Muscle of arm (tissue), 1 donor: ENCODE measurements at regions not wholly inside any gene's neighbourhood (a gene's known extent, or its start where the extent isn't known, plus 50 kb on each side); places are given as distances from the start of the nearest gene placed in this dataset.
A peak's percentile ranks its signal among the peaks of the same experiment; 100 is the strongest.

Experiments
- DNase-seq: peaks from one replicate; pipeline ENCODE4 v3.0.0-alpha.2; 2013

- no peak for DNase-seq
These were observed 180.3 kb upstream of the GRB10 start for GRCh38 chr7:50962962-50963374.

DNA sequence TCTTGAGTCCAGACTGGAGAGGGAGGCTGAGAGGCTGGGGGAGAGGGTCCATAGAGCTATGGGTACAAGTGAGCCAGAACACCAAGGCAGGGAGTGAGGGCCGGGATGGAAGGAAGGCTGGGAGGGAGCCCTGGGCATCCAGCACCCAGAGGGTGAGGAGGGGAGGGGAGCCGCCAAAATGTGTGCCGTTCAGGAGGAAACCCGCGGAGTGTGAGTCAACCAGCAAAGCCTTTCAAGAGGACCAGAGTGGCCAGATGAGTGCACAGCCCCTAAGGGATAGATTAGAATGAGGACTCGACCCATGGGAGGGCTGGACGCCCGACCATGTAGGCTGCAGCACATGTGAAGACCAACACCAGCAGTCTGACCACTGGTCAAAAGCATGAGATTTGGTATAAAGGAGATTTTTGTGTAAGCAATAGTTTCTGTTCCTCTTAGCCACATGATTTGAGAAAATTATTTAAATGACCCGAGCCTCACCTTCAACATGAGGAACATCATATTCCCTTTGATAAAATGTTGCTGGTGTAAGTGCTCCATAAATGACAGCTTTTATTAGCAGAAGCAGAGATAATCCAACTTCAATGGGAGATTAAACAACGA lies 179.7 kb upstream of the GRB10 start:
- no peak for DNase-seq

- DNase-seq, result no peak
These were observed 178.1 kb upstream of the GRB10 start for GRCh38 chr7:50960621-50961310.

GRCh38 chr7:50959991-50960390 lies 177.3 kb upstream of the GRB10 start:
- DNase-seq, result no peak

- DNase-seq, result no peak
These were observed 176.9 kb upstream of the GRB10 start for GRCh38 chr7:50959560-50959959.

GRCh38 chr7:50957855-50958254 lies 175.2 kb upstream of the GRB10 start:
- DNase-seq, result no peak

DNA sequence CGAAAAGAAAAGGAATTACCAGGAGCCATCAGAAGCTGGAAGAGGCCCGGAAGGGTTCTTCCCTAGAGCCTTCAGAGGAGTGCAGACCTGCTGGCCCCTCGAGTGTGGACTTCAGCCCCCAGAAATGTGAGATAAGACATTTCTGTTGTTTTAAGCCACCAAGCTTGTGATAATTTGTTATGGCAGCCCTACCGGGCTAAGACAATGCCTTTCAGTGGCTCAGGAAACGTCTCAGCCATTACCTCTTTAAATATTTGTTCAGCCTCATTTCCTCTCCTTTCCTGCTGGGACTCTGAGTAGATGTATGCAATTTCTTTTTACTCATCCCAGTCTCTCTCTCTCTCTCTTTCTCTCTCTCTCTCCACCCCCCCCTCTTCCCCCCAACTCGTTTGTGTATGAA lies 174.7 kb upstream of the GRB10 start:
- DNase-seq, result no peak

DNA sequence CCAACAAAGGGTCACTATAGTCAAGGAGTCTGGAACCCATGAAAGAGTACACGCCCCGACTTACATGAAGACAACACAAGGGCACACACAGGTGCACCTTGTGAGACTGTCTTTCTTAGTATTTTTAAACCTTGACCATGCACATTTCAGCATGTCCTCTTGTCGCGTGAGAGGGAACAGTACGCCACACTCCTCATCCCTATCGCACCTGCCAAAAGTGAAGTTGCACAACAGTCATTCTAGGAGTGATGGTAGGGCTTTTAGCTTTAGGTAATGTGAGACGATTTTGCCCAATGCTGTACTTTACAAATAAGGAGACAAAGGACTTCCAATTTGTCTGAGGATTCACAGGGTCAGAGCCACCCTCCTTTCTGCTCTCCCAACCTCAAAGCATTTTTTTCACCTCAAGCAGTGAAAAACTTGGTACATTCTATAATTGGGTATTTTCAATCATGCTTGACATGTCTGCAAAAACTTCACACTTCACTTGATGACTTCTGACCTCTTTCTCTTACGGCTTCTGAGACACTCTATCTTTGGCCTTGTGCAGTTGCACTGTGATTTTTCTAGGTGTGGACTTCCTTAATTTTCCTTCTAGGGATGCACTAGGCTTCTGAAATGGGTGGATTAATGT lies 173.9 kb upstream of the GRB10 start:
- no peak for DNase-seq

- DNase-seq, result no peak
These were observed 172.0 kb upstream of the GRB10 start for GRCh38 chr7:50954716-50955115.

GRCh38 chr7:50954245-50954644 lies 171.5 kb upstream of the GRB10 start:
- DNase-seq, result no peak

DNA sequence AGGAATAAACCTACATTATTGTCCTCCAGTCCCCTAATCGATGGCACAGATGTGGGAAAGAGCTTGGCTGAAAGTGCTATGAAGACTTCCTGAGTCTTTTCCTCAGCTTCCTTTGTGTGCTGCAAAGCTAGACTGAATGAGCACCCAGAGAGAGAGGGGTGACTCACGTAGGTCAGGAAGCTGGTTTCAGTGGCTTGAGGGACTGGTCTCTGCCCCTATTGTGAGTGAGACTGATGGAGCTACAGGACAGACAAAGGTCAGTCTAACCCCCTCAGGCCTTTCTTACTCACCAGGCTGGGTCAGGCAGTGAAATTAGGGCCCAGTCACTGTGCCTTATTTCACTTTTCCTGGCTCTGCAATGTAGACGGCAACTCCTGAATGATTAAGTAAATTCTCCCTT lies 171.1 kb upstream of the GRB10 start:
- no peak for DNase-seq

DNA sequence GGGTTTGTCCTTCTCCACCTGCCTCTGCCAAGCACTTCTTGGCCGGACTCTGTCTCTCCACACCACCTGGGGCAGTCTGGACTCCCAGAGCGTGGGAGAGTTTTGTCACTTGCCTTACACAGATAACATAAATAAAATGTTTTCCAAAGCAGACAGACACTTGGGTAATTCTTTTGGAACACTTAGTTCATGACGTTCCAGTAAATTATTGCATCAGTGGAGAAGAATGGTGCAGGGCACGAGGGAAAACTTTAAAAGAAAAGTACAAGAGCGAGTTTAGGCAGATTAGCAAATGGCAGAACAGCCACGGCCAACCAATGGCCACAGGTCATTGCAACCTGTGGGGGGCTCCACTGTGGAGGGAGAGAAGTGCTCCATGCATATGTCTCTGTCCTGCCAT lies 170.6 kb upstream of the GRB10 start:
- DNase-seq, result no peak

GRCh38 chr7:50952544-50952943 lies 169.8 kb upstream of the GRB10 start:
- no peak for DNase-seq

- no peak for DNase-seq
These were observed 169.4 kb upstream of the GRB10 start for GRCh38 chr7:50952120-50952519.

- no peak for DNase-seq
These were observed 160.8 kb upstream of the GRB10 start for GRCh38 chr7:50943482-50943881.

DNA sequence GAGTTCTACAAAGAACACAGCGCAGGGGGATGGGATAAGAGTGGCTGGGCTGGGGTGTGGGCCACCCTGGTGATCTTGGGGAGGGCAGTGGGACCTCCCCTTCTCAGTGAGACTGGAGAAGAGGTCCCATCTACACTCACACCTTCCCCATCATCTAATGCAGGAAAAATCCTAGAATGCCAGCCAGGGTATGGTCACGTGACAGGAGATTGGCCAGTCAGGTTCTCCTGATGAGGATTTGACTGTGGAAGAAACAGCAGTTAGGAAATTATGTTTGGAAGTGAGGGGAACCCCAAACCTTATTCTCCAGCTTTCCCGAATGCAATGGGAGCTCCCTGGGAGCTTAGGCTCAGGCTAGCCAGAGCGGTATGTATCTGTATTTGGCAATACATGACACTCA lies 158.8 kb upstream of the GRB10 start:
- no peak for DNase-seq

DNA sequence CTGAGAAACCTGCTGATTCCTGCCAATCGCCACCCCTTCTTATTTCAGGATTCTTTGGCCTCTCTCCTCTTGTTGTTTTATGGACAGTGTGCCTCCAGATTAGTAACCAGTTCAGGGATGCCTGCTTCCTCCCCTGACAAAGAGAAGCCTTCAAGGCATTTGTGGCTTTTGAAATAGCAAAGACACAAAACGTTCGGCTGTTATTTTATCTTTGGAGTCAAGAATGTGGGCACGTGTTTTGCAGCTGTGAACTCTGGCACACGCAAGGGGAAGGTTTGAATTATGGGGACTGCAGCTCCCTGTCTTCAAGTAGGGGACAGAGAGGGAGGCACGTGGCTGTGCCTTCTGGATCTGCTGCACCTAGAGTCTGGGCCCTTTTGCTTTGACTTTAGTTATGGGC lies 157.9 kb upstream of the GRB10 start:
- no peak for DNase-seq

GRCh38 chr7:50939021-50939420 lies 156.3 kb upstream of the GRB10 start:
- DNase-seq, result peak; percentile 18

DNA sequence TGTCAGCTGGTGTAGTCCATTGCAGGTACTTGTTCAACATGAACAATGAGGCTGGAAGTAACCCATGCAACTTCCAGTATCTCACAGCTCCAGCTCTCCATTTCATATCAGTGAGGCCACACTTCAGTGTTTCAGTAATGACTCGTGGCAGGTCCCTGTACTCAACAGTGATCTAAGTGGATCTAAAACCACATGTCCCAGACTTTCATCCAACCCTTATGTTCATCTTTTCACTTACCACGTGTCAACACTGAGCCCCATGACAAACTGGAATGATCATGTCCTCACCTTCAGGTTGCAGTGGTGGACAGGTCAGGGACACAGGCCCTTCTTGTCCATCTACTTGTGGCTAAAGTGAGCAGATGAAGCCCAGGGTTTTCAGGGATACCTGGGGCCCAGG lies 155.0 kb upstream of the GRB10 start:
- DNase-seq, result no peak

GRCh38 chr7:50926049-50926448 lies 143.4 kb upstream of the GRB10 start:
- no peak for DNase-seq

DNA sequence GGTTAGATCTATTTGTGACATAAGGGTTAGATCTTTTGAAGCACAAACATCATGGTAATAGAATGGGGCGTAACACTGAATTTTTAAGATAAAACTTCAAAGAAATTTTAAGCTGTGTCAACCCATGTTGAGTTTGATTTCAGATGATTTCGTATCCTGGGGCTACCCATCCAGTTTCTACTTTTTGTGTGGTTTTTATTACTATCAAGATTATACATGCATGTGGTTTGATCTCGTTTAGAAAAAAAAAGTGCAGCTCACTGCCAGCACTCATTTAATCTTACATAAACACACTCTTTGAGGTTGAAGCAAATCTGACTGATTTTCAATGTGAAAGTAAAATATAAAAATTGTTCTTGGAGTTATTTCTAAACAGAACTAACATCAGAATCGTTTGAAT lies 140.8 kb upstream of the GRB10 start:
- no peak for DNase-seq

DNA sequence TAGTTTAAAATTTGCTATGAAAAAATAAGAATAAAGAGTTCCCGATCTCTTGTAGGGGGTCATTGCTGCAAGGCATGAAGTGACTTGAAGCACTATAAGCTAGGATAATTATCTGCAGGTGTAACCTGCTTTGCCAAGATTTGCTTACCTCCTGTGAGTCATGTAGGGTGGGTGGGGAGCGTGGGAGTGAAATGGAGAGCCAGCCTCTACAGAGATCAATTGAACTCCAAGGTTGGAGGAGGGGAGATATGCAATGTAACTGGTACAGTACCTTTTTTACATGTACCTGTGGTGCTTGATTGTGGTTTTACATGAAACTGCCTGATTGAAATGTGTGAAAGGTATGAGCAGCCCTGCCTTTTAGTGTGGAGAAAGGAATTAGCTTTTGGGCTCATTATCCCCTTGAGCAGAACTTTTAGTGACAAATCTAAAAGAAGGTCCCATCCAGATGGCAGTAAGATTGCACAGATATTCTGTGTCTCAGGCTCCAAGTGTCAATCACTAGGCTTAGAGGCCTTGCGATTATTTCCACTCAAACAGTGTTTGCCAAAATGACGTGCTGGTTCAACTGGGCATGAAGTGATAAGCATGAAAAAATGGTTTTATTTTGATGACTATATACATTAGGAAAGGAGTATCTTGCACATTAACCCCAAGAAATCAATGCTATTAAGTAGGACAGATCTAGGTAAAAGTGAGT lies 138.6 kb upstream of the GRB10 start:
- no peak for DNase-seq

- no peak for DNase-seq
These were observed 137.4 kb upstream of the GRB10 start for GRCh38 chr7:50920031-50920635.
